ENCODE measurements at regions not wholly inside any gene's neighbourhood (a gene's known extent, or its start where the extent isn't known, plus 50 kb on each side); places are given as distances from the start of the nearest gene placed in this dataset.

DNA sequence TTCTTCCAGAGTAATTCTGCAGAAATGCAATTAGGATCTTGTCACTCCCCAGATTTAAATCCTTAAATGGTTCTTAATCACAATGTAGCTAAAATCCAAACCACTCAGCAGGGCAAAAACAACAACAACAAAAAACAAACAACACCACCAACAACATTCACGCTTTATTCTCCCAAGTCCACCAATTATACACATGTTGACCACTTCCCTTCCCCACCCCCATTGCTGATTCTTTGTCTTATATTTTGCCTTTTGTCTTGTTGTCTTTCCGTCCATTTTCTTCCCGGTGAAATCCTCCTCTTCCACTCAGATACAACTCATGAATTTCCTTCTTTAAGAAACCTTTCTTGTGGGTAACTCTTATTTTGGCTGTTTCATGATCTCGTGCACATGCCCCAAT, 902.8 kb downstream of the EPHA4 start:
- TF ChIP-seq, protein P1, sequence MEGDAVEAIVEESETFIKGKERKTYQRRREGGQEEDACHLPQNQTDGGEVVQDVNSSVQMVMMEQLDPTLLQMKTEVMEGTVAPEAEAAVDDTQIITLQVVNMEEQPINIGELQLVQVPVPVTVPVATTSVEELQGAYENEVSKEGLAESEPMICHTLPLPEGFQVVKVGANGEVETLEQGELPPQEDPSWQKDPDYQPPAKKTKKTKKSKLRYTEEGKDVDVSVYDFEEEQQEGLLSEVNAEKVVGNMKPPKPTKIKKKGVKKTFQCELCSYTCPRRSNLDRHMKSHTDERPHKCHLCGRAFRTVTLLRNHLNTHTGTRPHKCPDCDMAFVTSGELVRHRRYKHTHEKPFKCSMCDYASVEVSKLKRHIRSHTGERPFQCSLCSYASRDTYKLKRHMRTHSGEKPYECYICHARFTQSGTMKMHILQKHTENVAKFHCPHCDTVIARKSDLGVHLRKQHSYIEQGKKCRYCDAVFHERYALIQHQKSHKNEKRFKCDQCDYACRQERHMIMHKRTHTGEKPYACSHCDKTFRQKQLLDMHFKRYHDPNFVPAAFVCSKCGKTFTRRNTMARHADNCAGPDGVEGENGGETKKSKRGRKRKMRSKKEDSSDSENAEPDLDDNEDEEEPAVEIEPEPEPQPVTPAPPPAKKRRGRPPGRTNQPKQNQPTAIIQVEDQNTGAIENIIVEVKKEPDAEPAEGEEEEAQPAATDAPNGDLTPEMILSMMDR (IDR thresholded peaks at IDR 0.05; ENCODE audit: unreplicated experiment) = no peak
- Mint-ChIP-seq H3K9me3 (ENCODE audit: low read depth) (peaks cover 13% of the 10 kb centered on the region), H3K27ac (no peak overlapping the region), H3K27me3 (no peaks in the 10 kb centered on the region), H3K4me1 (ENCODE audit: low read depth) (peaks cover 5% of the 10 kb centered on the region), H3K36me3 (ENCODE audit: insufficient read depth) (peaks cover 2% of the 10 kb centered on the region), H3K4me3 (ENCODE audit: low read depth) (no peak overlapping the region)
- DNase-seq (ENCODE audit: low spot score, unreplicated experiment) = no peak

DNA sequence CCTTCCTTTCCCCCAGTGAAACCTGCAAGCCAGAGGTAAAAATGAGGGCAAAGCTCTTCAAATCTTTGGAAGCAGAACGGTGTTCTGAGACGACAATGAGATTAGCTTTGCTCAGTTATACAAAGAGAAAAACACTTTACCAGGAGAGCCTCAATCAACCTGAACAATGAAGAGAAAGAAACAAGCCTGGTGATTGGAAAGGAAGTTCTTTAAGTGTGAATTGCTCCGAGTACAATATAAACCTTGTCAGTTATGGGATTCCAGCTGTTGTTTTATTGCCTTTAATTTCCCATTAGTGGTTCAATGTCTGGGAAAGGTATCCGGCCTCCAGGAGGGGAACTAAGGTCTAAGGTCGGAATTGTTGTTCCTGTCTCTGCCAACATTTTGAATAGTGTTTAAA, 901.6 kb downstream of the EPHA4 start:
- Mint-ChIP-seq H3K27ac (no peak overlapping the region), H3K4me3 (ENCODE audit: low read depth) (no peak overlapping the region), H3K36me3 (ENCODE audit: insufficient read depth) (peaks cover 2% of the 10 kb centered on the region), H3K9me3 (ENCODE audit: low read depth) (peaks cover 13% of the 10 kb centered on the region), H3K27me3 (no peaks in the 10 kb centered on the region), H3K4me1 (ENCODE audit: low read depth) (peaks cover 5% of the 10 kb centered on the region)
- TF ChIP-seq, protein P1 (IDR thresholded peaks at IDR 0.05; ENCODE audit: unreplicated experiment) = no peak
- no peak for DNase-seq (ENCODE audit: low spot score, unreplicated experiment)

DNA sequence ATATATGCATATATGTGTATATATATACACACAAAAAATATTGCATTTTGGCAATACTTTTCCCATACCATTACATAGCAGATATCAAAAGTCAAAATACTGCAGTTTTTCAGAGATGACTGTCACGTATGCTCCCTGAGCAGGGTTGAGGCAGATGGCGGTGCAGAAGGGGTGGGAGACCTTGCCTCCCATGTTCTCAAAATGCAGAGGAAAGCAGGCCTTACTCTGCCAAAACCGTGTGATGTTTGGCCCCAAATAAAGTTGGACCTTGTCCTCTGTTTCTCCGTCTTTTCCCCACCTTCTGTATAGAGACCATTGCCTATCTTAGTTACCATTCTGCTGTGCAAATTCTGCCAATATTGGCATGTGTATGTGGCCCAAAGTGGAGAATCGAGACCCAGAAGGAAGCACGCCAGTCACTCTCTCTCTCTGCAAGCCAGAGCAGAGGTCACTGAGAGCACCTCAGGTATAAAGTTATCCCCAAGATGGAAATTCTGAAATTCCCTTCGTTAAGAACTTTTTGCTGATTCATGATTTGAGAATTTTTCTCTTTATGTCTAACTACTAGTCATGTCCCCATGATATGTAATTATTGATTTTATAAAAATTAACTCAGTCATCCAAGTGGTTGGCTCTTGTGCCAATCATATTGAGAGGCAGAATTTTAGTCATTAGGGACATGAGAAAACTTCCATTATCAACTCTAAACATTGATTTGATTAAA, 898.8 kb downstream of the EPHA4 start:
- TF ChIP-seq, protein P1 (IDR thresholded peaks at IDR 0.05; ENCODE audit: unreplicated experiment) = no peak
- Mint-ChIP-seq H3K4me1 (ENCODE audit: low read depth) (peaks cover 5% of the 10 kb centered on the region), H3K27ac (no peak overlapping the region), H3K36me3 (ENCODE audit: insufficient read depth) (peaks cover 2% of the 10 kb centered on the region), H3K27me3 (no peaks in the 10 kb centered on the region), H3K9me3 (ENCODE audit: low read depth) (peaks cover 13% of the 10 kb centered on the region), H3K4me3 (ENCODE audit: low read depth) (no peak overlapping the region)
- no peak for DNase-seq (ENCODE audit: low spot score, unreplicated experiment)

DNA sequence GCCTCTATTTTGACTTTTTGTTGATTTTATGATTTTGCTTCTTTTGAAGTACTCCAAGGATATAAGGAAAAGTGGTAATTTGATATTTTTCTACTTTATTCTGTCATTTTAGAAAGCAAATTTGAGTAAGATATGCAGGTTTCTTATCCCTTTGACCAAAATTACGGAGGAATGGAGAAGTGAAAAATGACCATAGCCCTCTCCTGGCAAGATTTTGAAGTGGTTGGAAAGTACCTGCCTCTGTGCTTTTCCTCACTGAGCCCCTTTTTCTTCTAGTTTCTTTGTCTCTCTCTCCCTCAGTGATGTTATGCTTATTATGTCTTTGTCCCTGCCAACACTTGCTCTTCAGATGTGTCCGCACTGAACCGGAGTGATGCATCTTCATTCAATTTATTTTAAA, 898.1 kb downstream of the EPHA4 start:
- Mint-ChIP-seq H3K36me3 (ENCODE audit: insufficient read depth) (peaks cover 2% of the 10 kb centered on the region), H3K27me3 (no peaks in the 10 kb centered on the region), H3K27ac (no peak overlapping the region), H3K4me3 (ENCODE audit: low read depth) (no peak overlapping the region), H3K9me3 (ENCODE audit: low read depth) (peaks cover 7% of the 10 kb centered on the region), H3K4me1 (ENCODE audit: low read depth) (peaks cover 5% of the 10 kb centered on the region)
- TF ChIP-seq, protein P1 (IDR thresholded peaks at IDR 0.05; ENCODE audit: unreplicated experiment) = no peak
- no peak for DNase-seq (ENCODE audit: low spot score, unreplicated experiment)

DNA sequence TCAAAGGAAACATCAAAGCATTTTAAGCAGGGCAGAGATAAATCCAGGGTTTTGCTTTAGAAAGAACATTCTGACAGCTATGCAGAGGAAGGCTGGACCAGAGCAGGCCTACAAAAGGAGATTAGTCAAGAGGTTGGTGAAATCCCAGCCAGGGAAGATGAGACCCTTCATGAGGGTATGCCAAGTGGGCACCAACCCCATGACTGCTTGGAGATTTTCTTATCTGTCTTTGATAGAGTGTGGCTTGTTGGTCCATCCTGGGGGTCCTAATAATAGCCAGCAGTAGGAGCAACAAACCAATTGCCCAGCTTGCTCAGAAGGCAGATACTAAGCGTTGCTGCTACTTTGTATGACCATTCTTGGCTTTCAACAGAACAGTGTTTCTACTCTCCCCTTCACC, 895.4 kb downstream of the EPHA4 start:
- no peak for DNase-seq (ENCODE audit: low spot score, unreplicated experiment)
- Mint-ChIP-seq H3K4me1 (ENCODE audit: low read depth) (no peaks in the 10 kb centered on the region), H3K27ac (no peak overlapping the region), H3K27me3 (no peaks in the 10 kb centered on the region), H3K9me3 (ENCODE audit: low read depth) (no peaks in the 10 kb centered on the region), H3K36me3 (ENCODE audit: insufficient read depth) (no peaks in the 10 kb centered on the region), H3K4me3 (ENCODE audit: low read depth) (no peak overlapping the region)
- TF ChIP-seq, protein P1 (IDR thresholded peaks at IDR 0.05; ENCODE audit: unreplicated experiment) = no peak
